GM18517 (cell line): ENCODE measurements at regions not wholly inside any gene's neighbourhood (a gene's known extent, or its start where the extent isn't known, plus 50 kb on each side); places are given as distances from the start of the nearest gene placed in this dataset.
"Not testable (repeated sequence)": the region's sequence is repeated elsewhere in the genome, so short reads cannot be mapped to it uniquely, and the experiment has no call there.

Source experiments
- ATAC-seq: cut with Tn5 transposase; IDR thresholded peaks from one replicate; pipeline ENCODE4 v1.9.1; 2021; ENCODE audit warnings: mild to moderate bottlenecking, moderate library complexity; ENCODE audit not compliant: unreplicated experiment

DNA sequence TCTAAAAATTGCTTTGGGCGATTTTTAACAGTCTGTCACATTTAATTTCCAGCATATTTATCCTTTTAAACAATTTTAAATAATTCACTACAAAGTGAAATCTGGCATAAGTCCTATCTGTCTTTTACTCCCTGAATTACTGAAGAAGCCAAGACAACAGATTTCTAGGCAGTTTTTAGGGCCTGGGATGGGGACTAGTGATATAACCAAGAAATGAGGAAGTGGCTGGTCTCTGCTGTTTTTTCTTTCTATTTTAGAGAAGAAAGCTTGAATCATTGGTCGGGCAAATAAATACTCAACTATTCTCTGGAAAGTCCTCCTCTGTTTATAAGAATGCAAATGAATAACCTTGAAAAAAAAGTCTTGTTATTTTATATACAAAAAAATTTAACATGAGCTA is 79.7 kb upstream of the SSBP2 start:
- ATAC-seq = no peak

DNA sequence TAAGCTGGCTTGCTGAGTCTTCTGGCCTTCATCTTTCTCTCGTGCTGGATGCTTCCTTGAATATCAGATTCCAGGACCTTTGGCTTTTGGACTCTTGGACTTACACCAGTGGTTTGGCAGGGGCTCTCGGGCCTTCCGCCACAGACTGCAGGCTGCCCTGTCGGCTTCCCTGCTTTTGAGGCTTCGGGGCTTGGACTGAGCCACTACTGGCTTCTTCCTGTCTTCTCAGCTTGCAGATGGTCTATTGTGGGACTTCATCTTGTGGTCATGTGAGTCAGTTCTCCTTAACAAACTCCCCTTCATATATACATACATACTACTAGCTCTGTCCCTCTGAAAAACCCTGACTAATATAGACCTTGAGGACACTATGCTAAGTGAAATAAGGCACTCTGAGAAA is 78.3 kb upstream of the SSBP2 start:
- no peak for ATAC-seq

GRCh38 chr5:81827500-81827899 is 76.6 kb upstream of the SSBP2 start:
- ATAC-seq = no peak

- no peak for ATAC-seq
Observed at GRCh38 chr5:81826128-81826527, 75.2 kb upstream of the SSBP2 start.

- ATAC-seq = no peak
Observed at GRCh38 chr5:81825237-81825636, 74.3 kb upstream of the SSBP2 start.

DNA sequence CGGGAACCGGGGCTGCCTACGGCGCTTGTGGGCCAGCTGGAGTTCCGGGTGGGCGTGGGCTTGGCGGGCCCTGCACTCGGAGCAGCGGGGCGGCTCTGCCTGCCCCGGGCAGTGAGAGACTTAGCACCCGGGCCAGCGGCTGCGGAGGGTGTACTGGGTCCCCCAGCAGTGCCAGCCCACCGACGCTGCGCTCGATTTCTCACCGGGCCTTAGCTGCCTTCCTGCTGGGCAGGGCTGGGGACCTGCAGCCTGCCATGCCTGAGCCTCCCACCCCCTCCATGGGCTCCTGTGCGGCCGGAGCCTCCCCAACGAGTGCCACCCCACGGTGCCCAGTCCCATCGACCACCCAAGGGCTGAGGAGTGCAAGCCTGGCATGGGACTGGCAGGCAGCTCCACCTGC is 72.8 kb upstream of the SSBP2 start:
- not testable (repeated sequence) for ATAC-seq

DNA sequence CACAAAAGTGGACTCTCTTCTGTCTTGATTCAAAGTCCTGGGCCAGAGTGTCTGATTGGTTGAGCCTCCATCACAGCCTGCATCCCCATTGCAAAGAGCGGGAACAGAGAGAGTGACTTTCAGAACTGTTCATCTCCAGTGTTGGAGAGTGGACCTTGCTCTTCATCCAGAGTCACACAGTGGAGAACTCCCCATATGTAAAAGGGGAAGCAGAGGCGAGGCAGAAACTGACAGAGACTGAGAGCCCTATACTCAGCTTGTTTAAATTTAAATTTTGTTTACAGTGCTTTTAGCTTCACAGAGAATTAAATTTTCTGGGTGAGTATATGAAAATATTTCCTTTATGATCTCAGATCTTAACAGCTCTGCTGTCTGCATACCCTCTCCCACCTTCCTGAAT is 70.0 kb upstream of the SSBP2 start:
- no peak for ATAC-seq

GRCh38 chr5:81820318-81820636 is 69.4 kb upstream of the SSBP2 start:
- no peak for ATAC-seq

GRCh38 chr5:81819556-81820317 is 68.8 kb upstream of the SSBP2 start:
- ATAC-seq = no peak

DNA sequence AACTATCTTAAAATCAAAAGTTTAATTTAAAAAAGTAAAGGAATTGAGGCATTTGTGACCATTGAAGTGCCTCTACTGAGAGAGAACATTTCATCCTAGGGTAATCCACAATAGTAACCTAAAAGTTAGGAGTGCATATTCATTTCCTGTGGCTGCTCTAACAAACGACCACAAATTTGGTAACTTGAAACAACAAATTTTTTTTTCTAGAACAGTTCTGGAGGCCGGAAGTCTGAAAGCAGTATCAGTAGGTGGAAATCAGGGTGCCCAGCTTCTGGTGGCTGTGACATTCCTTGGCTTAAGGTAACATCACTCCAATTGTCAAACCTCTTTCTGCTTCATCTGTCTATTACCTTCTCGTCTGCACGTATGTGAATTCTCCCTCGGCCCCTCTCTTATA is 67.1 kb upstream of the SSBP2 start:
- no peak for ATAC-seq

GRCh38 chr5:81817086-81817485 is 66.2 kb upstream of the SSBP2 start:
- no peak for ATAC-seq

DNA sequence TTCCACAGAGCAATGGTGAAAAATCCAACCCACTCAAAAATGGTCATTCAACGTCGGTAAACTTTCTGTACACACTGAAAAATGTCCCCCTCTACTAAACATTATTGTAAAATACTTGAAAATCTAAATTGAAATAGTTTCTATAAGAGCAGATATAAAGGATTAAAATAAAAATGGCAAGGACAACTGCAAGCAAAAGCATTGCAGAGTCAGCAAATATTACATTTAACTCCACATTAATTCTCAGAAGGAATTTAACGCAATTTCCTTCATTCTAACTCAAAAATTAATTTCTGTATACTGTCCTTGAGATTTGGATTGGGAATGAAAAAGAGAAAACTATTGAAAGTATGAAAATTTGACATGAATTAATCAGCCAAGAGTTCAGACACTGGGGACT is 64.4 kb upstream of the SSBP2 start:
- ATAC-seq = no peak

- no peak for ATAC-seq
Observed at GRCh38 chr5:81808106-81808505, 57.2 kb upstream of the SSBP2 start.

DNA sequence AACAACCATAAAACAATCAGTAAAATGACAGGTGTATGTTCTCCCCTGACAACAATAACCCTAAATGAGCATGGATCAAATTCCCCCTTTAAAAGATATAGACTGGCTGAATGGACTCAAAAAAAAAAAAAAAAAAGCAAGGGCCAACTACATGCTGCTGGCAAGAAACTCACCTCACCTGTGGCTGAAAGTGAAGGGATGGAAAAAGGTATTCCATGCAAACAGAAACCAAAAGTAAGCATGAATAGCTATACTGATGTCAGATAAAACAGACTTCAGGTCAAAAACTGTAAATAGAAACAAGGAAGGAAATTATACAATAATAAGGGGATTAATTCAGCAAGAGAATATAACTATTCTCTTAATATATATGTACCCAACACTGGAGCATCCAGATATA is 54.2 kb upstream of the SSBP2 start:
- no peak for ATAC-seq

DNA sequence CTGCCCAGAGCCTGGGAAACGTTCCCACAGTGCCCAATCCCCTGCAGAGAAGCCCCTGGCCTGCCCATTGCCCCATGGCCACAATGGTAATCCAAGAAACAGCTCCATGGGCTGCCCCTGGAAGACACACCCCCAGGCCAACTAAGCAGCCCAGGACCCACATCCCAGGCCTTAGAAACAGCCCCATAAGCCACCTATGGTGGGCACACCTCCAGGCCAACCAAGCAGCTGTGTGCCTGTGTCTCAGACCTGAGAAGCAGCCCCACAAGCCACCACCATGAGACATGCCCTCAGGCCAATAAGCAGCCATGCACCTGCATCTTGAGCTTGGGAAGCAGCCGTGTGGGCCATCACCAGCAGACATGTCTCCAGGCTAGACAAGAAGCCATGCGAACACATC is 52.9 kb upstream of the SSBP2 start:
- ATAC-seq = no peak

- no peak for ATAC-seq
Observed at GRCh38 chr5:81802625-81803024, 51.7 kb upstream of the SSBP2 start.

- ATAC-seq = no peak
Observed at GRCh38 chr5:81802020-81802419, 51.1 kb upstream of the SSBP2 start.

DNA sequence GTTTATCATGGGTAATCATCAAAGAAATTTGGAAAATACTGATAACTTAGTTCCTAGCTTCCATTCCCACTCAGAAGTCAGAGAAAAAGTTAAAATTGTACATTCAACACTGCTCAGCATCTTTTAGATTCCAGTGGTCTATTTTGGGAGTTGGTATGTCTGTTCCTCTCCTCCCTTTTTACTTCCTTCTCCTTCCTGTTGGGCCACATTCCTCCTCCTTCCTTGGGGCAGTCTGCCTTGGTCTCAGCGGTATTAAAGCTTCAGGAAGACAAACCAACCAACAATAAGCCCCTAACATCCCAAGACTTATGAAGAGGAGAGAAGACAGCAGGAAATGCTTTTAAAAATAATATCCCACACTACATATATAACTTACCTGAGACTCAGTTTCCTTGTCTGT is 49.9 kb upstream of the SSBP2 start:
- no peak for ATAC-seq
